Esophagus muscularis mucosa (tissue), 4 donors: ENCODE measurements at regions not wholly inside any gene's neighbourhood (a gene's known extent, or its start where the extent isn't known, plus 50 kb on each side); places are given as distances from the start of the nearest gene placed in this dataset.

ENCODE experiments used
- DNase-seq: peaks from one replicate; pipeline ENCODE4 v3.0.0-alpha.2; 2017; ENCODE audit errors: extremely low spot score
- H3K27ac ChIP-seq, 4 donors: fragments of 200-600 bp; sonication (generic); replicated peaks in 1 of 4; 1 replicate in 3 of 4; 2 replicates in 1 of 4; pipeline ENCODE4 v1.5.1; 2016 to 2019; ENCODE audit warnings: mild to moderate bottlenecking in 1 of 4
- H3K27me3 ChIP-seq, 4 donors: fragments of 200-600 bp; sonication (generic); one replicate each; pipeline versions ENCODE4 v1.5.1 to v1.6.0; 2016 to 2019
- H3K36me3 ChIP-seq, 4 donors: fragments of 200-600 bp; sonication (generic); one replicate each; pipeline ENCODE4 v1.5.1; 2016 to 2019
- H3K4me1 ChIP-seq, 4 donors: fragments of 200-600 bp; sonication (generic); one replicate each; pipeline ENCODE4 v1.5.1; 2016 to 2019
- H3K4me3 ChIP-seq, 4 donors: fragments of 200-600 bp; sonication (generic); 1 replicate in 2 of 4; 2 replicates in 2 of 4; pipeline ENCODE4 v1.5.1; 2016 to 2019; ENCODE audit warnings: mild to moderate bottlenecking in 4 of 4, moderate library complexity in 1 of 4
- H3K9me3 ChIP-seq, 4 donors: fragments of 200-600 bp; sonication (generic); 1 replicate in 3 of 4; 2 replicates in 1 of 4; pipeline ENCODE4 v1.5.1; 2016 to 2019
- EP300 ChIP-seq: sonication (generic); formaldehyde crosslinking; IDR thresholded peaks from one replicate; pipeline ENCODE4 v1.6.1; 2017; ENCODE audit warnings: antibody characterized with exemption
- POLR2A ChIP-seq: fragments of 450-650 bp; IDR thresholded peaks from one replicate; pipeline ENCODE4 v1.6.1; 2017; ENCODE audit warnings: antibody characterized with exemption, moderate library complexity, mild to moderate bottlenecking, low read depth
- POLR2AphosphoS5 ChIP-seq, 2 donors: sonication (generic); formaldehyde crosslinking; IDR thresholded peaks; one replicate each; pipeline ENCODE4 v1.6.1; 2017; ENCODE audit warnings: antibody characterized with exemption in 2 of 2
- WGBS: methylation state at CpG from one replicate; pipeline ENCODE4 v1.1.5; 2018; 5-methylcytosine and 5-hydroxymethylcytosine counted together
- intact Hi-C: fragments of 100-400 bp; cut with DNase I; formaldehyde crosslinking; loops from one replicate; pipeline ENCODE4 v1.15.1; 2023
- TF ChIP-seq, protein P1 (sequence below), 3 experiments: fragments of 200-600 bp in 2 of 3; fragments of 450-650 bp in 1 of 3; sonication (generic) in 2 of 3; IDR thresholded peaks; one replicate each; pipeline ENCODE4 v1.5.1; 2017 to 2019; ENCODE audit warnings: antibody characterized with exemption in 3 of 3, mild to moderate bottlenecking in 2 of 3, moderate library complexity in 1 of 3

- no peak for DNase-seq
- intact Hi-C loops = no loop called here
- Histone ChIP-seq H3K27ac (no peak overlapping the region), H3K36me3 (no peaks in the 10 kb centered on the region), H3K4me1 (no peaks in the 10 kb centered on the region), H3K9me3 (no peaks in the 10 kb centered on the region), H3K4me3 (no peak overlapping the region), H3K27me3 (no peaks in the 10 kb centered on the region)
- WGBS = 88% methylated on average over 1 of the region's 1 CpG
- TF ChIP-seq POLR2A = no peak
- TF ChIP-seq EP300 = no peak
- no peak for TF ChIP-seq POLR2AphosphoS5 (IDR thresholded peaks at IDR 0.05)
- TF ChIP-seq, protein P1, sequence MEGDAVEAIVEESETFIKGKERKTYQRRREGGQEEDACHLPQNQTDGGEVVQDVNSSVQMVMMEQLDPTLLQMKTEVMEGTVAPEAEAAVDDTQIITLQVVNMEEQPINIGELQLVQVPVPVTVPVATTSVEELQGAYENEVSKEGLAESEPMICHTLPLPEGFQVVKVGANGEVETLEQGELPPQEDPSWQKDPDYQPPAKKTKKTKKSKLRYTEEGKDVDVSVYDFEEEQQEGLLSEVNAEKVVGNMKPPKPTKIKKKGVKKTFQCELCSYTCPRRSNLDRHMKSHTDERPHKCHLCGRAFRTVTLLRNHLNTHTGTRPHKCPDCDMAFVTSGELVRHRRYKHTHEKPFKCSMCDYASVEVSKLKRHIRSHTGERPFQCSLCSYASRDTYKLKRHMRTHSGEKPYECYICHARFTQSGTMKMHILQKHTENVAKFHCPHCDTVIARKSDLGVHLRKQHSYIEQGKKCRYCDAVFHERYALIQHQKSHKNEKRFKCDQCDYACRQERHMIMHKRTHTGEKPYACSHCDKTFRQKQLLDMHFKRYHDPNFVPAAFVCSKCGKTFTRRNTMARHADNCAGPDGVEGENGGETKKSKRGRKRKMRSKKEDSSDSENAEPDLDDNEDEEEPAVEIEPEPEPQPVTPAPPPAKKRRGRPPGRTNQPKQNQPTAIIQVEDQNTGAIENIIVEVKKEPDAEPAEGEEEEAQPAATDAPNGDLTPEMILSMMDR (IDR thresholded peaks at IDR 0.05) = no peak
Observed at GRCh38 chr12:58458102-58458501, 462.2 kb downstream of the LRIG3 start.

- TF ChIP-seq POLR2AphosphoS5 (IDR thresholded peaks at IDR 0.05) = no peak
- Histone ChIP-seq H3K27ac (no peak overlapping the region), H3K36me3 (no peaks in the 10 kb centered on the region), H3K27me3 (no peaks in the 10 kb centered on the region), H3K4me3 (no peak overlapping the region), H3K9me3 (no peaks in the 10 kb centered on the region), H3K4me1 (no peaks in the 10 kb centered on the region)
- intact Hi-C loops = no loop called here
- no peak for DNase-seq
Observed at GRCh38 chr12:58459191-58459590, 461.1 kb downstream of the LRIG3 start.

- 83% methylated on average over 3 of the region's 3 CpGs for WGBS
- Histone ChIP-seq H3K36me3 (no peaks in the 10 kb centered on the region), H3K9me3 (peaks cover 0 to 12% (median 8%) of the 10 kb centered on the region in 4 donors), H3K27me3 (no peaks in the 10 kb centered on the region), H3K27ac (no peak overlapping the region), H3K4me1 (no peaks in the 10 kb centered on the region), H3K4me3 (no peak overlapping the region)
- intact Hi-C loops = no loop called here
- DNase-seq = no peak
- TF ChIP-seq EP300 (no peak), POLR2A (no peak), POLR2AphosphoS5 (IDR thresholded peaks at IDR 0.05) (no peak)
- TF ChIP-seq, protein P1 (IDR thresholded peaks at IDR 0.05) = no peak
Observed at GRCh38 chr12:58463051-58463450, 457.3 kb downstream of the LRIG3 start.

GRCh38 chr12:58465418-58465817 lies 454.9 kb downstream of the LRIG3 start:
- peaks cover 0 to 12% (median 8%) of the 10 kb centered on the region in 4 donors for H3K9me3 ChIP-seq
- DNase-seq = no peak
- no peaks in the 10 kb centered on the region for H3K27me3 ChIP-seq
- H3K4me1 ChIP-seq = no peaks in the 10 kb centered on the region
- no peak for TF ChIP-seq POLR2AphosphoS5 (IDR thresholded peaks at IDR 0.05)
- no peak for TF ChIP-seq EP300
- TF ChIP-seq, protein P1 (IDR thresholded peaks at IDR 0.05) = no peak
- TF ChIP-seq POLR2A = no peak
- H3K27ac ChIP-seq = no peak overlapping the region
- H3K36me3 ChIP-seq = no peaks in the 10 kb centered on the region
- intact Hi-C loops = no loop called here
- 84% methylated on average over 2 of the region's 2 CpGs for WGBS
- no peak overlapping the region for H3K4me3 ChIP-seq

DNA sequence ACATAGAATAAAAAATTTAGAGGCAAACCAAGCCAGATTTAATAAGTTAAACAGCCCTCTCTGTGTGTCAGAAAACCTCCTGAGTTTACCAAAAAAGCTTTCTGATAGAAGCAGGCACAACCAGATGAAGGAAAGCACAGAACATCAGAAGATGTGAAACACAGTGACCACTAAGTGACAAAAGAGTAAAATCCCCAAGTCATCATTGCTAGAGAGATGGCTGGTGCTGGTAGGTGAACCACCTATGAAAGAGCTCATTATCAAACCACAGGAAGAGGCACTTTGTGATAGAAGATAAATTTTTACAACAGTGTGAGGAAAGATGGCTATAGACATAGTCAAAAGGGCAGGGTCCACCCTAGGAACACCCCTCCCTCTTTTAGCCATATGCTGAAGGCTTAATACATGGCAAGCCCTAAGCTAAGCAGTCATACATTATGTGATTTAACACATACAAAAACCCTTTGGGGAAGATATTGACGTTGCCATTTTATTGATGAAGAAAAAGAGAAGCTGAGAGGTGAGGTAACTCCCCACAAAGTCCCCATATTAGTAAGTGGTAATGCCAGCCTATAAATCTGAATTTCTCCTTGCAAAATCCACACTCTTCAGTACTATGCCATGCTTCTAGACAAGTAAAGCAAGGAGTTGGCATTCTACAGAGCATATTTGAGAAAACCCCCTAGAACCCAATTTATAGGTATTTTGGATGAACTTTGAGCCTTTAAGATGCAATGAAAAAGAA lies 449.9 kb downstream of the LRIG3 start:
- Histone ChIP-seq H3K36me3 (no peaks in the 10 kb centered on the region), H3K27me3 (no peaks in the 10 kb centered on the region), H3K4me3 (no peak overlapping the region), H3K4me1 (no peaks in the 10 kb centered on the region), H3K27ac (no peak overlapping the region), H3K9me3 (peaks cover 0 to 12% (median 8%) of the 10 kb centered on the region in 4 donors)
- 76% methylated on average over 1 of the region's 1 CpG for WGBS
- TF ChIP-seq EP300 (no peak), POLR2AphosphoS5 (IDR thresholded peaks at IDR 0.05) (no peak), POLR2A (no peak)
- TF ChIP-seq, protein P1 (IDR thresholded peaks at IDR 0.05) = no peak
- DNase-seq = no peak
- intact Hi-C loops = no loop called here
